HG02870 (cell line): ENCODE measurements at regions not wholly inside any gene's neighbourhood (a gene's known extent, or its start where the extent isn't known, plus 50 kb on each side); places are given as distances from the start of the nearest gene placed in this dataset.

Experiments
- ATAC-seq: cut with Tn5 transposase; IDR thresholded peaks from one replicate; pipeline ENCODE4 v1.9.1; 2021; ENCODE audit warnings: mild to moderate bottlenecking, moderate library complexity; ENCODE audit not compliant: unreplicated experiment

GRCh38 chr5:73344835-73345234, 103.7 kb downstream of the FOXD1 start:
- ATAC-seq, result no peak

- ATAC-seq, result no peak
These were observed 108.9 kb downstream of the FOXD1 start for GRCh38 chr5:73339711-73340110.

- ATAC-seq, result no peak
These were observed 109.5 kb downstream of the FOXD1 start for GRCh38 chr5:73339051-73339575.

- no peak for ATAC-seq
These were observed 110.1 kb downstream of the FOXD1 start for GRCh38 chr5:73338256-73339050.

GRCh38 chr5:73337586-73338255, 110.9 kb downstream of the FOXD1 start:
- ATAC-seq, result no peak

GRCh38 chr5:73336366-73336765, 112.2 kb downstream of the FOXD1 start:
- ATAC-seq, result no peak

GRCh38 chr5:73333944-73334703, 114.5 kb downstream of the FOXD1 start:
- ATAC-seq, result no peak

- no peak for ATAC-seq
These were observed 118.0 kb downstream of the FOXD1 start for GRCh38 chr5:73330613-73331012.

- ATAC-seq, result no peak
These were observed 119.9 kb downstream of the FOXD1 start for GRCh38 chr5:73328640-73329039.

GRCh38 chr5:73327908-73328455, 120.6 kb downstream of the FOXD1 start:
- no peak for ATAC-seq

GRCh38 chr5:73325546-73325945, 123.0 kb downstream of the FOXD1 start:
- ATAC-seq, result no peak

- ATAC-seq, result no peak
These were observed 125.1 kb downstream of the FOXD1 start for GRCh38 chr5:73323466-73323865.

- no peak for ATAC-seq
These were observed 126.0 kb downstream of the FOXD1 start for GRCh38 chr5:73322437-73323076.

GRCh38 chr5:73321757-73322436, 126.7 kb downstream of the FOXD1 start:
- no peak for ATAC-seq

GRCh38 chr5:73319036-73319435, 129.5 kb downstream of the FOXD1 start:
- ATAC-seq, result no peak

GRCh38 chr5:73318308-73318719, 130.3 kb downstream of the FOXD1 start:
- no peak for ATAC-seq

GRCh38 chr5:73317523-73317922, 131.1 kb downstream of the FOXD1 start:
- no peak for ATAC-seq

GRCh38 chr5:73314395-73315257, 134.0 kb downstream of the FOXD1 start:
- no peak for ATAC-seq

GRCh38 chr5:73312872-73313510, 135.6 kb downstream of the FOXD1 start:
- ATAC-seq, result no peak
